ENCODE measurements at regions not wholly inside any gene's neighbourhood (a gene's known extent, or its start where the extent isn't known, plus 50 kb on each side); places are given as distances from the start of the nearest gene placed in this dataset.
"Not testable (repeated sequence)": the region's sequence is repeated elsewhere in the genome, so short reads cannot be mapped to it uniquely, and the experiment has no call there.

GRCh38 chr4:45283352-45283751, 557.0 kb upstream of the GNPDA2 start:
- H3K27me3 ChIP-seq: no peaks in the 10 kb centered on the region
- H3K9me3 ChIP-seq: no peaks in the 10 kb centered on the region
- no peaks in the 10 kb centered on the region for H3K4me1 ChIP-seq
- in situ Hi-C loops (cut with MboI; ENCODE audit: low pct_ligation_motif_present in 1 of 4, low pct_unique_long_range_greater_than_20kb in 1 of 4, low sequenced_read_pairs in 3 of 4) (no loop called here), intact Hi-C loops (cut with DNase I; ENCODE audit: low total_unique reads) (no loop called here)
- no peak overlapping the region for H3K27ac ChIP-seq
- H3K4me3 ChIP-seq: no peak overlapping the region
- 93% methylated on average over 6 of the region's 7 CpGs; no CpG with 5 or more reads in 1 of the 2 donors for WGBS, 2 donors (ENCODE audit: low coverage in 1 of 2)
- no peak for DNase-seq
- H3K36me3 ChIP-seq: no peaks in the 10 kb centered on the region
- TF ChIP-seq EP300 (IDR thresholded peaks at IDR 0.05; ENCODE audit: low read depth) (no peak), POLR2A (IDR thresholded peaks at IDR 0.05) (no peak), POLR2AphosphoS5 (IDR thresholded peaks at IDR 0.05) (no peak), CTCF (IDR thresholded peaks at IDR 0.05) (no peak)

DNA sequence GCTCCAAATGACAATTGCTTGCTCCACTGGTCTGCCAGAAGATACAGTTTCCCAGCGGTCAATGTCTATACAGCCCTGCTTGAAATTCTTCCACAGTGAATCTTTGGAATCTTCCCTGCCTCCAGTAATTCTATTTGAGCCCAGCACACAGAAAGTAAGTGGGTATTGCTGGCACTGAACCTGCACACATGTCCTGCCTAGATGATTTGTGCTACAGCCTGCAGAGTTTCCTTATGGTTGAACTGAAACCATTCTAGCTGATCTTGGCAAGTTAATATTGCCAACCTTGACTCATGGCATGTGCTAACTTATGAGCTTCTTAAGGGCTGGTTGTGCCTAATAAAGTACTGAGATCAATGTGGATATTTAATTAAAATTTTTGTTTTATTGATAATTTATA, 553.8 kb upstream of the GNPDA2 start:
- H3K4me1 ChIP-seq: no peaks in the 10 kb centered on the region
- intact Hi-C loops (cut with DNase I; ENCODE audit: low total_unique reads): no loop called here
- no peaks in the 10 kb centered on the region for H3K36me3 ChIP-seq
- H3K27ac ChIP-seq: no peak overlapping the region
- TF ChIP-seq EP300 (IDR thresholded peaks at IDR 0.05; ENCODE audit: low read depth): no peak
- no peak for TF ChIP-seq POLR2AphosphoS5 (IDR thresholded peaks at IDR 0.05)
- H3K4me3 ChIP-seq: no peak overlapping the region
- no peak for DNase-seq
- H3K27me3 ChIP-seq: no peaks in the 10 kb centered on the region
- 90 to 100% methylated on average over 1 of the region's 1 CpG for WGBS, 2 donors (ENCODE audit: low coverage in 1 of 2)
- in situ Hi-C loops (cut with MboI; ENCODE audit: low pct_ligation_motif_present in 1 of 4, low pct_unique_long_range_greater_than_20kb in 1 of 4, low sequenced_read_pairs in 3 of 4): no loop called here
- no peaks in the 10 kb centered on the region for H3K9me3 ChIP-seq

DNA sequence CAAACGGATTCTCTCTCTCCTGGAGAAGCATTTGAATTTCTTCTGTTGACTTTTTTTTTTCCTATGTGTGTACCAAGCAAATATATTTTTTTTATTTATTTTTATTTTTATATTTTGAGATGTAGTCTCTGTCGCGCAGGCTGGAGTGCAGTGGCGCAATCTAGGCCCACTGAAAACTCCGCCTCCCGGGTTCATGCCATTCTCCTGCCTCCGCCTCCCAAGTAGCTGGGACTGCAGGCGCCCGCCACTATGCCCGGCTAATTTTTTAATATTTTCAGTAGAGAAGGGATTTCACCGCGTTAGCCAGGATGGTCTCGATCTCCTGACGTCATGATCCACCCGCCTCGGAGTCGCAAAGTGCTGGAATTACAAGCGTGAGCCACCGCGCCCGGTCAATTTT, 549.5 kb upstream of the GNPDA2 start:
- Histone ChIP-seq H3K4me1 (no peaks in the 10 kb centered on the region), H3K36me3 (no peaks in the 10 kb centered on the region), H3K27ac (no peak overlapping the region), H3K4me3 (no peak overlapping the region), H3K27me3 (no peaks in the 10 kb centered on the region), H3K9me3 (no peaks in the 10 kb centered on the region)
- intact Hi-C loops (cut with DNase I; ENCODE audit: low total_unique reads) (no loop called here), in situ Hi-C loops (cut with MboI; ENCODE audit: low pct_ligation_motif_present in 1 of 4, low pct_unique_long_range_greater_than_20kb in 1 of 4, low sequenced_read_pairs in 3 of 4) (no loop called here)
- TF ChIP-seq POLR2A (IDR thresholded peaks at IDR 0.05) (no peak), POLR2AphosphoS5 (IDR thresholded peaks at IDR 0.05) (no peak), CTCF (IDR thresholded peaks at IDR 0.05) (no peak), EP300 (IDR thresholded peaks at IDR 0.05; ENCODE audit: low read depth) (no peak)
- 90 to 93% methylated on average over 20 to 21 of the region's 21 CpGs for WGBS, 2 donors (ENCODE audit: low coverage in 1 of 2)
- DNase-seq: no peak

DNA sequence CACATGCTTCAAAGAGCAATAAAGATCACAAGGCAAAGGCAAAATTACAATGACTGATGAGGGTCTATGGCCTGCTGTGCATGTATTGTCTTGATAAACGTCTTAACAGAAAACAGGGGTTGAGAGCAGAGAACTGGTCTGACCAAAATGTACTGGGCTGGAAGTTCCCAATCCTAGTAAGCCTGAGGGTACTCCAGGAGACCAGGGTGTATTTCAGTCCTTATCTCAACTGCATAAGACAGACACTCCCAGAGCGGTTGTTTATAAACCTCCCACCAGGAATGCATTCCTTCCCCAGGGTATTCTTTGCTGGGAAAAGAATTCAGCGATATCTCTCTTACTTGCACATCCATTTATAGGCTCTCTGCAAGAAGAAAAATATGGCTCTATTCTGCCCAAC, 521.8 kb upstream of the GNPDA2 start:
- H3K27me3 ChIP-seq; in situ Hi-C loops (cut with MboI; ENCODE audit: low pct_ligation_motif_present in 1 of 4, low pct_unique_long_range_greater_than_20kb in 1 of 4, low sequenced_read_pairs in 3 of 4); H3K36me3 ChIP-seq; H3K27ac ChIP-seq; H3K4me3 ChIP-seq; H3K9me3 ChIP-seq; H3K4me1 ChIP-seq; intact Hi-C loops (cut with DNase I; ENCODE audit: low total_unique reads); DNase-seq: not testable (repeated sequence)
- WGBS, 2 donors (ENCODE audit: low coverage in 1 of 2): 69 to 83% methylated on average over 3 of the region's 3 CpGs

DNA sequence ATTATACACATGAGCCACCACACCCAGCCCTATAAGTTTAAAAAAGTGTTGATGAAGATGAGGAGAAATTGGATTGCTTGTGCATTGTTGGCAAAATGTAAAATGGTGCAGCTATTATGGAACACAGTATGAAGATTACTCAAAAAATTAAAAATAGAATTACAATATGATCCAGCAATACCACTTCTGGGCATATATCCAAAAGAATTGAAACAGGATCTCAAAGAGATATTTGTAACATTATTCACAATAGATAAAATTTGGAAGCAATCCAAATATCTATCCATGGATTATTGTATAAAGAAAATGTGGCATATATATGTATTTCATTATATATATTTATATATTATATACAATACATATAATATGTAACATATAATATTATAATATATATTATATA, 515.6 kb upstream of the GNPDA2 start:
- no peak for DNase-seq
- H3K4me1 ChIP-seq: no peaks in the 10 kb centered on the region
- no peak overlapping the region for H3K27ac ChIP-seq
- no peaks in the 10 kb centered on the region for H3K9me3 ChIP-seq
- TF ChIP-seq EP300 (IDR thresholded peaks at IDR 0.05; ENCODE audit: low read depth) (no peak), POLR2A (IDR thresholded peaks at IDR 0.05) (no peak), CTCF (IDR thresholded peaks at IDR 0.05) (no peak)
- no peaks in the 10 kb centered on the region for H3K36me3 ChIP-seq
- no peaks in the 10 kb centered on the region for H3K27me3 ChIP-seq
- intact Hi-C loops (cut with DNase I; ENCODE audit: low total_unique reads) (no loop called here), in situ Hi-C loops (cut with MboI; ENCODE audit: low pct_ligation_motif_present in 1 of 4, low pct_unique_long_range_greater_than_20kb in 1 of 4, low sequenced_read_pairs in 3 of 4) (no loop called here)
- no peak overlapping the region for H3K4me3 ChIP-seq
